ENCODE measurements at regions not wholly inside any gene's neighbourhood (a gene's known extent, or its start where the extent isn't known, plus 50 kb on each side); places are given as distances from the start of the nearest gene placed in this dataset.

GRCh38 chr12:107522692-107523477 is 162.7 kb upstream of the PWP1 start:
- Histone ChIP-seq H3K36me3 (ENCODE audit: control insufficient read depth in 1 of 2, insufficient read depth in 2 of 2, low read length in 2 of 2) (no peaks in the 10 kb centered on the region), H3K9me3 (ENCODE audit: control insufficient read depth in 1 of 2, low read length in 2 of 2) (peaks cover 0 to 6% of the 10 kb centered on the region in 2 donors), H3K27ac (ENCODE audit: low read depth, low read length) (no peak overlapping the region), H3K9ac (ENCODE audit: low read depth in 1 of 2, low read length in 2 of 2) (no peak overlapping the region), H3K4me3 (ENCODE audit: low read depth in 1 of 2, low read length in 2 of 2) (no peak overlapping the region), H3K4me1 (ENCODE audit: control insufficient read depth in 1 of 2, insufficient read depth in 2 of 2, low read length in 2 of 2) (no peaks in the 10 kb centered on the region), H3K27me3 (ENCODE audit: control insufficient read depth in 1 of 2, insufficient read depth in 2 of 2, low read length in 2 of 2) (no peaks in the 10 kb centered on the region)

GRCh38 chr12:107523775-107524535 is 161.6 kb upstream of the PWP1 start:
- H3K36me3 ChIP-seq (ENCODE audit: control insufficient read depth in 1 of 2, insufficient read depth in 2 of 2, low read length in 2 of 2), result no peaks in the 10 kb centered on the region
- no peaks in the 10 kb centered on the region for H3K4me1 ChIP-seq (ENCODE audit: control insufficient read depth in 1 of 2, insufficient read depth in 2 of 2, low read length in 2 of 2)
- no peak overlapping the region for H3K27ac ChIP-seq (ENCODE audit: low read depth, low read length)
- peaks cover 0 to 6% of the 10 kb centered on the region in 2 donors for H3K9me3 ChIP-seq (ENCODE audit: control insufficient read depth in 1 of 2, low read length in 2 of 2)
- no peak overlapping the region for H3K4me3 ChIP-seq (ENCODE audit: low read depth in 1 of 2, low read length in 2 of 2)
- H3K27me3 ChIP-seq (ENCODE audit: control insufficient read depth in 1 of 2, insufficient read depth in 2 of 2, low read length in 2 of 2), result no peaks in the 10 kb centered on the region
- no peak overlapping the region for H3K9ac ChIP-seq (ENCODE audit: low read depth in 1 of 2, low read length in 2 of 2)

- no peak overlapping the region for H3K27ac ChIP-seq (ENCODE audit: low read depth, low read length)
- H3K36me3 ChIP-seq (ENCODE audit: control insufficient read depth in 1 of 2, insufficient read depth in 2 of 2, low read length in 2 of 2), result no peaks in the 10 kb centered on the region
Measured at GRCh38 chr12:107525063-107525718, 160.4 kb upstream of the PWP1 start.

GRCh38 chr12:107525719-107526554 is 159.7 kb upstream of the PWP1 start:
- Histone ChIP-seq H3K36me3 (ENCODE audit: control insufficient read depth in 1 of 2, insufficient read depth in 2 of 2, low read length in 2 of 2) (no peaks in the 10 kb centered on the region), H3K27me3 (ENCODE audit: control insufficient read depth in 1 of 2, insufficient read depth in 2 of 2, low read length in 2 of 2) (no peaks in the 10 kb centered on the region), H3K27ac (ENCODE audit: low read depth, low read length) (no peak overlapping the region), H3K4me3 (ENCODE audit: low read depth in 1 of 2, low read length in 2 of 2) (no peak overlapping the region), H3K9me3 (ENCODE audit: control insufficient read depth in 1 of 2, low read length in 2 of 2) (peaks cover 0 to 6% of the 10 kb centered on the region in 2 donors), H3K9ac (ENCODE audit: low read depth in 1 of 2, low read length in 2 of 2) (no peak overlapping the region), H3K4me1 (ENCODE audit: control insufficient read depth in 1 of 2, insufficient read depth in 2 of 2, low read length in 2 of 2) (no peaks in the 10 kb centered on the region)

More at GRCh38 chr12:107525063-107525718, 160.4 kb upstream of the PWP1 start:
- Histone ChIP-seq H3K9ac (ENCODE audit: low read depth in 1 of 2, low read length in 2 of 2) (no peak overlapping the region), H3K4me3 (ENCODE audit: low read depth in 1 of 2, low read length in 2 of 2) (no peak overlapping the region), H3K27me3 (ENCODE audit: control insufficient read depth in 1 of 2, insufficient read depth in 2 of 2, low read length in 2 of 2) (no peaks in the 10 kb centered on the region), H3K4me1 (ENCODE audit: control insufficient read depth in 1 of 2, insufficient read depth in 2 of 2, low read length in 2 of 2) (no peaks in the 10 kb centered on the region), H3K9me3 (ENCODE audit: control insufficient read depth in 1 of 2, low read length in 2 of 2) (peaks cover 0 to 6% of the 10 kb centered on the region in 2 donors)

- H3K9me3 ChIP-seq (ENCODE audit: control insufficient read depth in 1 of 2, low read length in 2 of 2), result peaks cover 0 to 5% of the 10 kb centered on the region in 2 donors
- no peaks in the 10 kb centered on the region for H3K27me3 ChIP-seq (ENCODE audit: control insufficient read depth in 1 of 2, insufficient read depth in 2 of 2, low read length in 2 of 2)
- H3K9ac ChIP-seq (ENCODE audit: low read depth in 1 of 2, low read length in 2 of 2), result no peak overlapping the region
- no peak overlapping the region for H3K4me3 ChIP-seq (ENCODE audit: low read depth in 1 of 2, low read length in 2 of 2)
- H3K36me3 ChIP-seq (ENCODE audit: control insufficient read depth in 1 of 2, insufficient read depth in 2 of 2, low read length in 2 of 2), result no peaks in the 10 kb centered on the region
- no peaks in the 10 kb centered on the region for H3K4me1 ChIP-seq (ENCODE audit: control insufficient read depth in 1 of 2, insufficient read depth in 2 of 2, low read length in 2 of 2)
- H3K27ac ChIP-seq (ENCODE audit: low read depth, low read length), result no peak overlapping the region
Measured at GRCh38 chr12:107526555-107527180, 158.9 kb upstream of the PWP1 start.

GRCh38 chr12:107528731-107529365 is 156.8 kb upstream of the PWP1 start:
- H3K36me3 ChIP-seq (ENCODE audit: control insufficient read depth in 1 of 2, insufficient read depth in 2 of 2, low read length in 2 of 2), result no peaks in the 10 kb centered on the region

GRCh38 chr12:107529991-107530390 is 155.6 kb upstream of the PWP1 start:
- no peaks in the 10 kb centered on the region for H3K27me3 ChIP-seq (ENCODE audit: control insufficient read depth in 1 of 2, insufficient read depth in 2 of 2, low read length in 2 of 2)
- H3K9ac ChIP-seq (ENCODE audit: low read depth in 1 of 2, low read length in 2 of 2), result no peak overlapping the region
- no peaks in the 10 kb centered on the region for H3K4me1 ChIP-seq (ENCODE audit: control insufficient read depth in 1 of 2, insufficient read depth in 2 of 2, low read length in 2 of 2)
- H3K4me3 ChIP-seq (ENCODE audit: low read depth in 1 of 2, low read length in 2 of 2), result no peak overlapping the region
- no peaks in the 10 kb centered on the region for H3K36me3 ChIP-seq (ENCODE audit: control insufficient read depth in 1 of 2, insufficient read depth in 2 of 2, low read length in 2 of 2)
- no peak overlapping the region for H3K27ac ChIP-seq (ENCODE audit: low read depth, low read length)
- peaks cover 0 to 7% of the 10 kb centered on the region in 2 donors for H3K9me3 ChIP-seq (ENCODE audit: control insufficient read depth in 1 of 2, low read length in 2 of 2)

More at GRCh38 chr12:107528731-107529365, 156.8 kb upstream of the PWP1 start:
- no peak overlapping the region for H3K9ac ChIP-seq (ENCODE audit: low read depth in 1 of 2, low read length in 2 of 2)
- no peaks in the 10 kb centered on the region for H3K4me1 ChIP-seq (ENCODE audit: control insufficient read depth in 1 of 2, insufficient read depth in 2 of 2, low read length in 2 of 2)
- H3K4me3 ChIP-seq (ENCODE audit: low read depth in 1 of 2, low read length in 2 of 2), result no peak overlapping the region
- no peak overlapping the region for H3K27ac ChIP-seq (ENCODE audit: low read depth, low read length)
- peaks cover 0 to 7% of the 10 kb centered on the region in 2 donors for H3K9me3 ChIP-seq (ENCODE audit: control insufficient read depth in 1 of 2, low read length in 2 of 2)
- H3K27me3 ChIP-seq (ENCODE audit: control insufficient read depth in 1 of 2, insufficient read depth in 2 of 2, low read length in 2 of 2), result no peaks in the 10 kb centered on the region

- no peak overlapping the region for H3K9ac ChIP-seq (ENCODE audit: low read depth in 1 of 2, low read length in 2 of 2)
- H3K4me1 ChIP-seq (ENCODE audit: control insufficient read depth in 1 of 2, insufficient read depth in 2 of 2, low read length in 2 of 2), result no peaks in the 10 kb centered on the region
- H3K9me3 ChIP-seq (ENCODE audit: control insufficient read depth in 1 of 2, low read length in 2 of 2), result peaks cover 0 to 7% of the 10 kb centered on the region in 2 donors
- no peak overlapping the region for H3K27ac ChIP-seq (ENCODE audit: low read depth, low read length)
- H3K4me3 ChIP-seq (ENCODE audit: low read depth in 1 of 2, low read length in 2 of 2), result no peak overlapping the region
- no peaks in the 10 kb centered on the region for H3K36me3 ChIP-seq (ENCODE audit: control insufficient read depth in 1 of 2, insufficient read depth in 2 of 2, low read length in 2 of 2)
- no peaks in the 10 kb centered on the region for H3K27me3 ChIP-seq (ENCODE audit: control insufficient read depth in 1 of 2, insufficient read depth in 2 of 2, low read length in 2 of 2)
Measured at GRCh38 chr12:107530701-107531100, 154.9 kb upstream of the PWP1 start.

- no peak overlapping the region for H3K9ac ChIP-seq (ENCODE audit: low read depth in 1 of 2, low read length in 2 of 2)
- H3K36me3 ChIP-seq (ENCODE audit: control insufficient read depth in 1 of 2, insufficient read depth in 2 of 2, low read length in 2 of 2), result no peaks in the 10 kb centered on the region
- H3K27ac ChIP-seq (ENCODE audit: low read depth, low read length), result no peak overlapping the region
- no peaks in the 10 kb centered on the region for H3K27me3 ChIP-seq (ENCODE audit: control insufficient read depth in 1 of 2, insufficient read depth in 2 of 2, low read length in 2 of 2)
- H3K4me3 ChIP-seq (ENCODE audit: low read depth in 1 of 2, low read length in 2 of 2), result no peak overlapping the region
- no peaks in the 10 kb centered on the region for H3K4me1 ChIP-seq (ENCODE audit: control insufficient read depth in 1 of 2, insufficient read depth in 2 of 2, low read length in 2 of 2)
- peaks cover 0 to 7% of the 10 kb centered on the region in 2 donors for H3K9me3 ChIP-seq (ENCODE audit: control insufficient read depth in 1 of 2, low read length in 2 of 2)
Measured at GRCh38 chr12:107533218-107533617, 152.4 kb upstream of the PWP1 start.

Data from duodenal mucosa (tissue), 2 donors.